Skeletal muscle tissue (tissue), 3 donors: ENCODE measurements at regions not wholly inside any gene's neighbourhood (a gene's known extent, or its start where the extent isn't known, plus 50 kb on each side); places are given as distances from the start of the nearest gene placed in this dataset.
A peak's percentile ranks its signal among the peaks of the same experiment; 100 is the strongest.
"Not testable (repeated sequence)": the region's sequence is repeated elsewhere in the genome, so short reads cannot be mapped to it uniquely, and the experiment has no call there.

Source experiments
- H3K27ac ChIP-seq: one replicate; pipeline ENCODE4 v1.7.0; 2013; ENCODE audit warnings: mild to moderate bottlenecking, low read depth, low read length, inconsistent platforms
- H3K27me3 ChIP-seq, 3 donors: one replicate each; pipeline ENCODE4 v1.7.0; 2013; ENCODE audit warnings: low read length in 3 of 3; ENCODE audit not compliant: control insufficient read depth in 3 of 3, insufficient read depth in 3 of 3
- H3K36me3 ChIP-seq, 3 donors: one replicate each; pipeline ENCODE4 v1.7.0; 2013; ENCODE audit warnings: low read length in 3 of 3; ENCODE audit not compliant: control insufficient read depth in 3 of 3, insufficient read depth in 3 of 3
- H3K4me1 ChIP-seq, 3 donors: one replicate each; pipeline ENCODE4 v1.7.0; 2013; ENCODE audit warnings: low read length in 3 of 3, mild to moderate bottlenecking in 3 of 3; ENCODE audit not compliant: control insufficient read depth in 3 of 3, insufficient read depth in 3 of 3
- H3K4me3 ChIP-seq, 3 donors: one replicate each; pipeline ENCODE4 v1.7.0; 2013; ENCODE audit warnings: low read length in 3 of 3
- H3K9ac ChIP-seq, 3 donors: one replicate each; pipeline ENCODE4 v1.7.0; 2013; ENCODE audit warnings: low read length in 3 of 3, mild to moderate bottlenecking in 3 of 3, moderate library complexity in 2 of 3, low read depth in 1 of 3
- H3K9me3 ChIP-seq, 3 donors: one replicate each; pipeline ENCODE4 v1.7.0; 2013; ENCODE audit warnings: low read length in 3 of 3; ENCODE audit not compliant: control insufficient read depth in 3 of 3
- donor health status: Osteomylitis.

DNA sequence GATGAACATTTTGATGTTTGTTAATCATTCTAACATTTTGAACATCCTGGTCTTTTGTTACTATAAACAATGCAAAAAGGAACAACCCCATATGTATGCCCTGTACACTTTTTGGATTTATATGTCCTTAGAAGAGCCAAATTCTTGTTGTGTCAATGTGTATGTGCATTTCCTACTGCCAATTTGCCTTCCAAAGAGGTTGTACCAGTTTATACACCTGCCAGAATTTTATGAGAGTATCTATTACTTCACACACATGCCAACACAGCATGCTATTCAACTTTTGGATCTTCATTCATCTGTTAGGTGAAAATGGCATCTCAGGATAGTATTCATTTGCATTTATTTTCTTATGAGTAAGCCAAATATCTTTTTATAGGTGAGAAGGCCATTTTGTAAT, 162.0 kb upstream of the SEMA6A start:
- no peak overlapping the region for H3K27ac ChIP-seq
- H3K9me3 ChIP-seq, result no peaks in the 10 kb centered on the region
- H3K27me3 ChIP-seq, result peaks cover 0 to 4% (median 0%) of the 10 kb centered on the region in 3 donors
- H3K36me3 ChIP-seq, result no peaks in the 10 kb centered on the region
- H3K4me3 ChIP-seq, result no peak overlapping the region
- H3K4me1 ChIP-seq, result peaks cover 6 to 27% (median 8%) of the 10 kb centered on the region in 3 donors
- no peak overlapping the region for H3K9ac ChIP-seq

GRCh38 chr5:116733991-116734975, 159.7 kb upstream of the SEMA6A start:
- Histone ChIP-seq H3K4me3 (no peak overlapping the region), H3K36me3 (no peaks in the 10 kb centered on the region), H3K27ac (no peak overlapping the region), H3K4me1 (peaks cover 4 to 24% (median 6%) of the 10 kb centered on the region in 3 donors), H3K9ac (peak overlapping the region in 1 of 3 donors; percentile 16), H3K27me3 (peaks cover 0 to 4% (median 0%) of the 10 kb centered on the region in 3 donors), H3K9me3 (no peaks in the 10 kb centered on the region)

DNA sequence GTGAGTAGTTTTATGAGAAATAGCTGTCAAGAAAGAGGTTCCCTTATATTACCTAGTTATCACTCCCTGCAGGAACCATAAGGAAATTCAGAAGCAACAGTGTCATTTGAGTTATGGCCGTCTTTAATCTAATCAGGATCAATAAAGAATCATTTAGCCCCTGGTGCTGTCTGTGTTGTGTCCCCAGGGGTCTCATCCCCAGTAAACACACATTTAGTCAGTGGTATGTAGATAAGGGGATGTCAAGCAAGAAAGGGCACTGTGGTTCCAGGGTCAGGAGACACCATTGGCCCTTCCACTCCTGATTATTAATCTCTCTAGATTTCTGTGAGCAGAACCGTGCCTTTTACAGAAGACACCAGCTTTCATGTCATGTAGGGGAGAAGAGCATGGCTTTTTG, 158.0 kb upstream of the SEMA6A start:
- no peak overlapping the region for H3K9ac ChIP-seq
- H3K27me3 ChIP-seq, result no peaks in the 10 kb centered on the region
- H3K27ac ChIP-seq, result no peak overlapping the region
- no peak overlapping the region for H3K4me3 ChIP-seq
- H3K9me3 ChIP-seq, result no peaks in the 10 kb centered on the region
- H3K36me3 ChIP-seq, result no peaks in the 10 kb centered on the region
- H3K4me1 ChIP-seq, result peaks cover 0 to 10% (median 0%) of the 10 kb centered on the region in 3 donors

DNA sequence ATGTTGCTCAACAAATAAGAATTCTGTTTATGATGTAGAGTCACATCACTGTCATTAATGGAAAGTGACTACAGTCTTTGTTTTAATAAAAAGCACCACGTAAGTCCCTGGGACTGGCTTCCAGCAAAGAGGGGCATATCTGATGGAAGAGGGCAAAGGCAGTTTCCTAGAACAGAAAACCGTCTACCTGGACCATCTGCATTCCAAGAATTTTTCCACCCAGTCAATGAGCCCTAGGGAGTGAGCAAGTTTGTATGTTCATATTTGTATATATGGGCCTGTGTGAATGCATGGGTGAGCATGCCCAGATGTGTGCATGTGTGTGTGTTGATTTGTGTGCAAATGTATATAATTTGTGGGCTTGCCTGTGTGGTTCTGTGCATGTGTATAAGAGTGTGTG, 156.8 kb upstream of the SEMA6A start:
- Histone ChIP-seq H3K9me3 (no peaks in the 10 kb centered on the region), H3K9ac (no peak overlapping the region), H3K4me3 (no peak overlapping the region), H3K36me3 (no peaks in the 10 kb centered on the region), H3K27me3 (no peaks in the 10 kb centered on the region), H3K4me1 (peaks cover 0 to 10% (median 0%) of the 10 kb centered on the region in 3 donors), H3K27ac (no peak overlapping the region)

GRCh38 chr5:116730706-116731105, 156.1 kb upstream of the SEMA6A start:
- Histone ChIP-seq H3K27ac (no peak overlapping the region), H3K9me3 (no peaks in the 10 kb centered on the region), H3K9ac (no peak overlapping the region), H3K4me1 (peaks cover 0 to 10% (median 0%) of the 10 kb centered on the region in 3 donors), H3K4me3 (no peak overlapping the region), H3K36me3 (no peaks in the 10 kb centered on the region), H3K27me3 (peaks cover 0 to 2% (median 0%) of the 10 kb centered on the region in 3 donors)

GRCh38 chr5:116730185-116730584, 155.6 kb upstream of the SEMA6A start:
- Histone ChIP-seq H3K27ac (no peak overlapping the region), H3K9me3 (no peaks in the 10 kb centered on the region), H3K9ac (no peak overlapping the region), H3K36me3 (no peaks in the 10 kb centered on the region), H3K4me1 (peaks cover 0 to 10% (median 0%) of the 10 kb centered on the region in 3 donors), H3K4me3 (no peak overlapping the region), H3K27me3 (peaks cover 0 to 3% (median 0%) of the 10 kb centered on the region in 3 donors)

- no peak overlapping the region for H3K27ac ChIP-seq
- peaks cover 0 to 3% (median 0%) of the 10 kb centered on the region in 3 donors for H3K27me3 ChIP-seq
- H3K4me3 ChIP-seq, result no peak overlapping the region
- H3K4me1 ChIP-seq, result no peaks in the 10 kb centered on the region
- H3K9ac ChIP-seq, result no peak overlapping the region
- H3K9me3 ChIP-seq, result no peaks in the 10 kb centered on the region
- H3K36me3 ChIP-seq, result no peaks in the 10 kb centered on the region
These were observed 152.6 kb upstream of the SEMA6A start for GRCh38 chr5:116727248-116727647.

GRCh38 chr5:116726180-116726579, 151.6 kb upstream of the SEMA6A start:
- H3K27me3 ChIP-seq, H3K4me1 ChIP-seq, H3K9me3 ChIP-seq, H3K27ac ChIP-seq, H3K4me3 ChIP-seq, H3K9ac ChIP-seq, H3K36me3 ChIP-seq: not testable (repeated sequence)

DNA sequence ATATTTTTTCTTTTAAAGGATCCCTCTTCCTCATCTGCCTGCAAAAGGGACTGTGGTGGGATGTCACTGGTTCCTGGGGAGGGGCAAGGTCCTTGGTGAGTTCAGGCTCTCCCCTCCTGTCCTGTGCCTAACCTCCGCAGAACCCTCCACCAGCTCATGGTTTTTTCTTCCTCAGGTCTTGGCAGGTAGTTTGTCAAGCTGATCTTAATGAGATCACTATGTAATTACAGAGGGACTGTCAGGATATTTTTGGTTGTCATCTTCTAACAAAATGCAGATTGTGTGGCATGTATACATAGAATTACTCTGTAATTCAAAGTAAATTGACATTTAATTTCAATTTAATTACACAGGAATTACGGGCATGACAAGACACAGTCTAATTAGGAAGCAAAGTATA, 150.3 kb upstream of the SEMA6A start:
- Histone ChIP-seq H3K4me1 (no peaks in the 10 kb centered on the region), H3K36me3 (no peaks in the 10 kb centered on the region), H3K27ac (no peak overlapping the region), H3K9ac (no peak overlapping the region), H3K4me3 (no peak overlapping the region), H3K27me3 (peaks cover 0 to 3% (median 0%) of the 10 kb centered on the region in 3 donors), H3K9me3 (no peaks in the 10 kb centered on the region)

DNA sequence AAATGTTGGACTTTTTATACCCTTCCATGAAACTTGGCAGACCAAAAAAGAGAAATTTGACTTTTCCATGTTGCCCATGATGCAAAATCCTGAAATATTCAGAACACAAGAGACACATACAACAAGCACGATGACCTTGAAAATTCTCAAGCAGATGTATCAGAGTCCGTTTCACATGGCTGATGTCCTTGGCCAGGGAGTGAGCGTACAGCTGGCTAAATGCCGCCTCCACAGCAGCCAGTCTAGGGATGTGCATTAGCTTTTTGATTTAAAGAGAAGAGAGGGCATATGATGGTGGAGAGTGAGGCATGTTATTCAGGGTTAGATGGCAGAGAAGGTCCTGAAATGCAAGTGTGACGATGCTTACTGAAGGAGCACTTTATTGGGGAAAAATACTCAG, 148.0 kb upstream of the SEMA6A start:
- H3K4me3 ChIP-seq, result no peak overlapping the region

More for the DNA sequence above, 148.0 kb upstream of the SEMA6A start:
- Histone ChIP-seq H3K9ac (no peak overlapping the region), H3K36me3 (no peaks in the 10 kb centered on the region), H3K27me3 (peaks cover 0 to 3% (median 0%) of the 10 kb centered on the region in 3 donors), H3K4me1 (no peaks in the 10 kb centered on the region), H3K27ac (no peak overlapping the region), H3K9me3 (no peaks in the 10 kb centered on the region)
